GM23338 (cell line): ENCODE measurements at regions not wholly inside any gene's neighbourhood (a gene's known extent, or its start where the extent isn't known, plus 50 kb on each side); places are given as distances from the start of the nearest gene placed in this dataset.

ENCODE experiments used
- ATAC-seq: fragments of 200-7000 bp; cut with Tn5 transposase; 3 replicates; pipeline ENCODE4 v1.9.1; 2020
- DNase-seq: peaks from one replicate; pipeline ENCODE4 v3.0.0-alpha.2; 2015; ENCODE audit warnings: low spot score
- H2AFZ ChIP-seq: fragments of 200-600 bp; sonication (generic); 2 replicates; pipeline ENCODE4 v1.8.0; 2016; ENCODE audit warnings: antibody characterized with exemption, mild to moderate bottlenecking, moderate library complexity
- H3F3A ChIP-seq: fragments of 200-600 bp; sonication (generic); replicated peaks from 2 replicates; pipeline ENCODE4 v1.8.0; 2017; ENCODE audit warnings: antibody characterized with exemption, mixed run types, low read depth
- H3K27ac ChIP-seq: fragments of 200-600 bp; sonication (generic); 2 replicates; pipeline ENCODE4 v1.6.1; 2016; ENCODE audit warnings: low read depth
- H3K27me3 ChIP-seq: fragments of 200-600 bp; sonication (generic); 2 replicates; pipeline ENCODE4 v1.8.0; 2016; ENCODE audit warnings: mild to moderate bottlenecking, mixed run types, moderate library complexity; ENCODE audit not compliant: insufficient read depth
- H3K36me3 ChIP-seq: fragments of 200-600 bp; sonication (generic); 2 replicates; pipeline ENCODE4 v1.8.0; 2016; ENCODE audit warnings: mild to moderate bottlenecking; ENCODE audit not compliant: insufficient read depth
- H3K4me1 ChIP-seq: fragments of 200-600 bp; sonication (generic); 2 replicates; pipeline ENCODE4 v1.8.0; 2016; ENCODE audit warnings: mild to moderate bottlenecking, moderate library complexity; ENCODE audit not compliant: insufficient read depth
- H3K4me2 ChIP-seq: fragments of 200-600 bp; sonication (generic); 2 replicates; pipeline ENCODE4 v1.7.1; 2017; ENCODE audit warnings: mixed run types
- H3K4me3 ChIP-seq: fragments of 200-600 bp; sonication (generic); 2 replicates; pipeline ENCODE4 v1.6.1; 2016; ENCODE audit warnings: mixed run types
- H3K79me2 ChIP-seq: fragments of 200-600 bp; sonication (generic); replicated peaks from 2 replicates; pipeline ENCODE4 v1.8.0; 2017; ENCODE audit warnings: mild to moderate bottlenecking; ENCODE audit not compliant: insufficient read depth
- H3K9me2 ChIP-seq: fragments of 200-600 bp; sonication (generic); 2 replicates; pipeline ENCODE4 v1.8.0; 2017; ENCODE audit not compliant: insufficient read depth
- H4K20me1 ChIP-seq: fragments of 200-600 bp; sonication (generic); replicated peaks from 2 replicates; pipeline ENCODE4 v1.8.0; 2017; ENCODE audit warnings: mild to moderate bottlenecking; ENCODE audit not compliant: insufficient read depth
- H3K27ac Mint-ChIP-seq: 2 replicates; pipeline ENCODE4 v1.8.0; 2020; ENCODE audit warnings: inconsistent platforms, mild to moderate bottlenecking, moderate library complexity, mixed read lengths
- H3K27me3 Mint-ChIP-seq: 3 replicates; pipeline ENCODE4 v1.8.0; 2022; ENCODE audit warnings: low read depth, mild to moderate bottlenecking, moderate library complexity, mixed read lengths, inconsistent platforms; ENCODE audit not compliant: insufficient read depth, poor library complexity
- H3K36me3 Mint-ChIP-seq: 3 replicates; pipeline ENCODE4 v1.8.0; 2021; ENCODE audit warnings: low read depth, mild to moderate bottlenecking, inconsistent platforms, moderate library complexity, mixed read lengths
- H3K4me1 Mint-ChIP-seq: 3 replicates; pipeline ENCODE4 v1.8.0; 2020; ENCODE audit warnings: mild to moderate bottlenecking, inconsistent platforms, mixed read lengths
- H3K4me3 Mint-ChIP-seq: 3 replicates; pipeline ENCODE4 v1.8.0; 2021; ENCODE audit warnings: moderate library complexity, mild to moderate bottlenecking, inconsistent platforms, mixed read lengths
- H3K9me3 Mint-ChIP-seq: 3 replicates; pipeline ENCODE4 v1.8.0; 2020; ENCODE audit warnings: moderate library complexity, mild to moderate bottlenecking, inconsistent platforms, mixed read lengths
- CREB1 ChIP-seq: fragments of 250-450 bp; sonication (Bioruptor Pico); IDR thresholded peaks from 2 replicates; pipeline ENCODE4 v1.5.0; 2020; ENCODE audit warnings: low read depth, mild to moderate bottlenecking, moderate library complexity
- EZH2 ChIP-seq: fragments of 200-600 bp; sonication (generic); IDR thresholded peaks from one replicate; pipeline ENCODE4 v1.8.0; 2017; ENCODE audit warnings: antibody characterized with exemption, mild to moderate bottlenecking, low read depth; ENCODE audit not compliant: unreplicated experiment
- EZH2phosphoT487 ChIP-seq: fragments of 200-600 bp; sonication (generic); IDR thresholded peaks from one replicate; pipeline ENCODE4 v1.8.1; 2018; ENCODE audit warnings: antibody characterized with exemption; ENCODE audit not compliant: unreplicated experiment
- JUNB ChIP-seq: IDR thresholded peaks from one replicate; pipeline ENCODE4 v1.6.1; 2016; ENCODE audit warnings: antibody characterized with exemption; ENCODE audit not compliant: unreplicated experiment
- NANOG ChIP-seq: IDR thresholded peaks from 2 replicates; pipeline ENCODE4 v1.6.1; 2016; ENCODE audit warnings: antibody characterized with exemption, borderline replicate concordance
- POLR2AphosphoS5 ChIP-seq: IDR thresholded peaks from 2 replicates; pipeline ENCODE4 v1.6.1; 2016; ENCODE audit warnings: antibody characterized with exemption, low read depth
- STAT1 ChIP-seq: IDR thresholded peaks from one replicate; pipeline ENCODE4 v1.6.1; 2016; ENCODE audit warnings: antibody characterized with exemption; ENCODE audit not compliant: unreplicated experiment
- ZNF114 ChIP-seq: fragments of 250-450 bp; sonication (Bioruptor Pico); IDR thresholded peaks from 2 replicates; pipeline ENCODE4 v1.5.0; 2020; ENCODE audit warnings: mild to moderate bottlenecking, moderate library complexity
- ZNF331 ChIP-seq: fragments of 250-450 bp; sonication (Bioruptor Pico); IDR thresholded peaks from 2 replicates; pipeline ENCODE4 v1.5.0; 2020; ENCODE audit warnings: low read depth, mild to moderate bottlenecking, moderate library complexity
- TF ChIP-seq, protein P1 (sequence below), 2 experiments: fragments of 200-600 bp in 1 of 2; sonication (generic) in 1 of 2; conservative IDR thresholded peaks; 2 replicates each; pipeline versions ENCODE4 v1.5.1 to v1.6.1; 2016 to 2017; ENCODE audit warnings: antibody characterized with exemption in 2 of 2, low read depth in 2 of 2, mild to moderate bottlenecking in 2 of 2, moderate library complexity in 1 of 2
- TF ChIP-seq, protein P2 (sequence below): IDR thresholded peaks from 2 replicates; pipeline ENCODE4 v1.6.1; 2016; ENCODE audit warnings: antibody characterized with exemption
- TF ChIP-seq, protein P3 (sequence below): fragments of 250-450 bp; sonication (Bioruptor Pico); IDR thresholded peaks from 2 replicates; pipeline ENCODE4 v1.5.0; 2020; ENCODE audit warnings: mild to moderate bottlenecking, moderate library complexity
- TF ChIP-seq, protein P4 (sequence below): IDR thresholded peaks from one replicate; pipeline ENCODE4 v1.6.1; 2018; ENCODE audit warnings: antibody characterized with exemption; ENCODE audit not compliant: unreplicated experiment

DNA sequence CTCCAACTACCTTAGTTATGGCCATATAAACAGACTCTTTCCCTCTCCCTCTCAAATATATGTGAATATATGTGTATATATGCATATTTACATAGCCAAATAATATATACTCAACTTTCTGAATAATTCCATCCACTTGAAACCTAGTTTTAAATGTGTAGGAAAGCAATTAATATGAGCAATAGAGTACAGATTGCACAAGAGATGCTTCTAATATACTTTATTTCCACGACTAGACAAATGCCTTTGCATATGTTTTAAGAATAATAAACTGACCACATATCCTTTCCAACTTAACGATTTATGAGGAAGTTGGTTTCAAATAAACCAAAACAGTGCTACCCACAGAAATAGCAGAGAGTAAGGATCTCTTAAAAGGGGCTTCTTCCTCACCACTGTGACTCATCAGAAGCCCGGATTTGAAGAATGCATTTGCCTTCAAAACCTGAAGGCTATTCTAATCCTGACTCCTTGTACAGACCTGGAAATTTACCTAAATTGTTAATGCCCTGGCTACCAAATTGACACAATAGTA is 266.3 kb downstream of the AHR start:
- ATAC-seq (no peak), DNase-seq (no peak)
- Histone ChIP-seq H3K4me3 (no peak overlapping the region), H4K20me1 (no peaks in the 10 kb centered on the region), H3K36me3 (no peaks in the 10 kb centered on the region), H3F3A (no peaks in the 10 kb centered on the region), H2AFZ (no peak overlapping the region), H3K9me2 (no peaks in the 10 kb centered on the region), H3K79me2 (no peaks in the 10 kb centered on the region), H3K4me1 (no peaks in the 10 kb centered on the region), H3K4me2 (no peak overlapping the region), H3K27ac (no peak overlapping the region), H3K27me3 (no peaks in the 10 kb centered on the region)
- Mint-ChIP-seq H3K4me1 (no peaks in the 10 kb centered on the region), H3K4me3 (no peak overlapping the region), H3K36me3 (peaks cover 4% of the 10 kb centered on the region; the same call in 1 of the 3 replicates), H3K27ac (no peak overlapping the region), H3K27me3 (no peaks in the 10 kb centered on the region), H3K9me3 (peaks cover 27% of the 10 kb centered on the region)
- TF ChIP-seq, protein P1, sequence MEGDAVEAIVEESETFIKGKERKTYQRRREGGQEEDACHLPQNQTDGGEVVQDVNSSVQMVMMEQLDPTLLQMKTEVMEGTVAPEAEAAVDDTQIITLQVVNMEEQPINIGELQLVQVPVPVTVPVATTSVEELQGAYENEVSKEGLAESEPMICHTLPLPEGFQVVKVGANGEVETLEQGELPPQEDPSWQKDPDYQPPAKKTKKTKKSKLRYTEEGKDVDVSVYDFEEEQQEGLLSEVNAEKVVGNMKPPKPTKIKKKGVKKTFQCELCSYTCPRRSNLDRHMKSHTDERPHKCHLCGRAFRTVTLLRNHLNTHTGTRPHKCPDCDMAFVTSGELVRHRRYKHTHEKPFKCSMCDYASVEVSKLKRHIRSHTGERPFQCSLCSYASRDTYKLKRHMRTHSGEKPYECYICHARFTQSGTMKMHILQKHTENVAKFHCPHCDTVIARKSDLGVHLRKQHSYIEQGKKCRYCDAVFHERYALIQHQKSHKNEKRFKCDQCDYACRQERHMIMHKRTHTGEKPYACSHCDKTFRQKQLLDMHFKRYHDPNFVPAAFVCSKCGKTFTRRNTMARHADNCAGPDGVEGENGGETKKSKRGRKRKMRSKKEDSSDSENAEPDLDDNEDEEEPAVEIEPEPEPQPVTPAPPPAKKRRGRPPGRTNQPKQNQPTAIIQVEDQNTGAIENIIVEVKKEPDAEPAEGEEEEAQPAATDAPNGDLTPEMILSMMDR (conservative IDR thresholded peaks at IDR 0.05; ENCODE audit: low read depth in 2 of 2): no peak
- no peak for TF ChIP-seq POLR2AphosphoS5
- no peak for TF ChIP-seq EZH2phosphoT487
- TF ChIP-seq, protein P2, sequence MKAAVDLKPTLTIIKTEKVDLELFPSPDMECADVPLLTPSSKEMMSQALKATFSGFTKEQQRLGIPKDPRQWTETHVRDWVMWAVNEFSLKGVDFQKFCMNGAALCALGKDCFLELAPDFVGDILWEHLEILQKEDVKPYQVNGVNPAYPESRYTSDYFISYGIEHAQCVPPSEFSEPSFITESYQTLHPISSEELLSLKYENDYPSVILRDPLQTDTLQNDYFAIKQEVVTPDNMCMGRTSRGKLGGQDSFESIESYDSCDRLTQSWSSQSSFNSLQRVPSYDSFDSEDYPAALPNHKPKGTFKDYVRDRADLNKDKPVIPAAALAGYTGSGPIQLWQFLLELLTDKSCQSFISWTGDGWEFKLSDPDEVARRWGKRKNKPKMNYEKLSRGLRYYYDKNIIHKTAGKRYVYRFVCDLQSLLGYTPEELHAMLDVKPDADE: no peak
- TF ChIP-seq EZH2: no peak
- no peak for TF ChIP-seq ZNF331 (CRISPR knock-in tag)
- no peak for TF ChIP-seq CREB1 (CRISPR knock-in tag)
- TF ChIP-seq ZNF114 (CRISPR knock-in tag): no peak
- TF ChIP-seq NANOG: no peak
- TF ChIP-seq, protein P3, sequence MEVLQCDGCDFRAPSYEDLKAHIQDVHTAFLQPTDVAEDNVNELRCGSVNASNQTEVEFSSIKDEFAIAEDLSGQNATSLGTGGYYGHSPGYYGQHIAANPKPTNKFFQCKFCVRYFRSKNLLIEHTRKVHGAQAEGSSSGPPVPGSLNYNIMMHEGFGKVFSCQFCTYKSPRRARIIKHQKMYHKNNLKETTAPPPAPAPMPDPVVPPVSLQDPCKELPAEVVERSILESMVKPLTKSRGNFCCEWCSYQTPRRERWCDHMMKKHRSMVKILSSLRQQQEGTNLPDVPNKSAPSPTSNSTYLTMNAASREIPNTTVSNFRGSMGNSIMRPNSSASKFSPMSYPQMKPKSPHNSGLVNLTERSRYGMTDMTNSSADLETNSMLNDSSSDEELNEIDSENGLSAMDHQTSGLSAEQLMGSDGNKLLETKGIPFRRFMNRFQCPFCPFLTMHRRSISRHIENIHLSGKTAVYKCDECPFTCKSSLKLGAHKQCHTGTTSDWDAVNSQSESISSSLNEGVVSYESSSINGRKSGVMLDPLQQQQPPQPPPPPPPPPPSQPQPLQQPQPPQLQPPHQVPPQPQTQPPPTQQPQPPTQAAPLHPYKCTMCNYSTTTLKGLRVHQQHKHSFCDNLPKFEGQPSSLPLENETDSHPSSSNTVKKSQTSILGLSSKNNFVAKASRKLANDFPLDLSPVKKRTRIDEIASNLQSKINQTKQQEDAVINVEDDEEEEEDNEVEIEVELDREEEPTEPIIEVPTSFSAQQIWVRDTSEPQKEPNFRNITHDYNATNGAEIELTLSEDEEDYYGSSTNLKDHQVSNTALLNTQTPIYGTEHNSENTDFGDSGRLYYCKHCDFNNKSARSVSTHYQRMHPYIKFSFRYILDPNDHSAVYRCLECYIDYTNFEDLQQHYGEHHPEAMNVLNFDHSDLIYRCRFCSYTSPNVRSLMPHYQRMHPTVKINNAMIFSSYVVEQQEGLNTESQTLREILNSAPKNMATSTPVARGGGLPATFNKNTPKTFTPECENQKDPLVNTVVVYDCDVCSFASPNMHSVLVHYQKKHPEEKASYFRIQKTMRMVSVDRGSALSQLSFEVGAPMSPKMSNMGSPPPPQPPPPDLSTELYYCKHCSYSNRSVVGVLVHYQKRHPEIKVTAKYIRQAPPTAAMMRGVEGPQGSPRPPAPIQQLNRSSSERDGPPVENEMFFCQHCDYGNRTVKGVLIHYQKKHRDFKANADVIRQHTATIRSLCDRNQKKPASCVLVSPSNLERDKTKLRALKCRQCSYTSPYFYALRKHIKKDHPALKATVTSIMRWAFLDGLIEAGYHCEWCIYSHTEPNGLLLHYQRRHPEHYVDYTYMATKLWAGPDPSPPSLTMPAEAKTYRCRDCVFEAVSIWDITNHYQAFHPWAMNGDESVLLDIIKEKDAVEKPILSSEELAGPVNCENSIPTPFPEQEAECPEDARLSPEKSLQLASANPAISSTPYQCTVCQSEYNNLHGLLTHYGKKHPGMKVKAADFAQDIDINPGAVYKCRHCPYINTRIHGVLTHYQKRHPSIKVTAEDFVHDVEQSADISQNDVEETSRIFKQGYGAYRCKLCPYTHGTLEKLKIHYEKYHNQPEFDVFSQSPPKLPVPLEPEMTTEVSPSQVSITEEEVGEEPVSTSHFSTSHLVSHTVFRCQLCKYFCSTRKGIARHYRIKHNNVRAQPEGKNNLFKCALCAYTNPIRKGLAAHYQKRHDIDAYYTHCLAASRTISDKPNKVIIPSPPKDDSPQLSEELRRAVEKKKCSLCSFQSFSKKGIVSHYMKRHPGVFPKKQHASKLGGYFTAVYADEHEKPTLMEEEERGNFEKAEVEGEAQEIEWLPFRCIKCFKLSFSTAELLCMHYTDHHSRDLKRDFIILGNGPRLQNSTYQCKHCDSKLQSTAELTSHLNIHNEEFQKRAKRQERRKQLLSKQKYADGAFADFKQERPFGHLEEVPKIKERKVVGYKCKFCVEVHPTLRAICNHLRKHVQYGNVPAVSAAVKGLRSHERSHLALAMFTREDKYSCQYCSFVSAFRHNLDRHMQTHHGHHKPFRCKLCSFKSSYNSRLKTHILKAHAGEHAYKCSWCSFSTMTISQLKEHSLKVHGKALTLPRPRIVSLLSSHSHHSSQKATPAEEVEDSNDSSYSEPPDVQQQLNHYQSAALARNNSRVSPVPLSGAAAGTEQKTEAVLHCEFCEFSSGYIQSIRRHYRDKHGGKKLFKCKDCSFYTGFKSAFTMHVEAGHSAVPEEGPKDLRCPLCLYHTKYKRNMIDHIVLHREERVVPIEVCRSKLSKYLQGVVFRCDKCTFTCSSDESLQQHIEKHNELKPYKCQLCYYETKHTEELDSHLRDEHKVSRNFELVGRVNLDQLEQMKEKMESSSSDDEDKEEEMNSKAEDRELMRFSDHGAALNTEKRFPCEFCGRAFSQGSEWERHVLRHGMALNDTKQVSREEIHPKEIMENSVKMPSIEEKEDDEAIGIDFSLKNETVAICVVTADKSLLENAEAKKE (CRISPR knock-in tag): no peak
- TF ChIP-seq STAT1: no peak
- TF ChIP-seq, protein P4, sequence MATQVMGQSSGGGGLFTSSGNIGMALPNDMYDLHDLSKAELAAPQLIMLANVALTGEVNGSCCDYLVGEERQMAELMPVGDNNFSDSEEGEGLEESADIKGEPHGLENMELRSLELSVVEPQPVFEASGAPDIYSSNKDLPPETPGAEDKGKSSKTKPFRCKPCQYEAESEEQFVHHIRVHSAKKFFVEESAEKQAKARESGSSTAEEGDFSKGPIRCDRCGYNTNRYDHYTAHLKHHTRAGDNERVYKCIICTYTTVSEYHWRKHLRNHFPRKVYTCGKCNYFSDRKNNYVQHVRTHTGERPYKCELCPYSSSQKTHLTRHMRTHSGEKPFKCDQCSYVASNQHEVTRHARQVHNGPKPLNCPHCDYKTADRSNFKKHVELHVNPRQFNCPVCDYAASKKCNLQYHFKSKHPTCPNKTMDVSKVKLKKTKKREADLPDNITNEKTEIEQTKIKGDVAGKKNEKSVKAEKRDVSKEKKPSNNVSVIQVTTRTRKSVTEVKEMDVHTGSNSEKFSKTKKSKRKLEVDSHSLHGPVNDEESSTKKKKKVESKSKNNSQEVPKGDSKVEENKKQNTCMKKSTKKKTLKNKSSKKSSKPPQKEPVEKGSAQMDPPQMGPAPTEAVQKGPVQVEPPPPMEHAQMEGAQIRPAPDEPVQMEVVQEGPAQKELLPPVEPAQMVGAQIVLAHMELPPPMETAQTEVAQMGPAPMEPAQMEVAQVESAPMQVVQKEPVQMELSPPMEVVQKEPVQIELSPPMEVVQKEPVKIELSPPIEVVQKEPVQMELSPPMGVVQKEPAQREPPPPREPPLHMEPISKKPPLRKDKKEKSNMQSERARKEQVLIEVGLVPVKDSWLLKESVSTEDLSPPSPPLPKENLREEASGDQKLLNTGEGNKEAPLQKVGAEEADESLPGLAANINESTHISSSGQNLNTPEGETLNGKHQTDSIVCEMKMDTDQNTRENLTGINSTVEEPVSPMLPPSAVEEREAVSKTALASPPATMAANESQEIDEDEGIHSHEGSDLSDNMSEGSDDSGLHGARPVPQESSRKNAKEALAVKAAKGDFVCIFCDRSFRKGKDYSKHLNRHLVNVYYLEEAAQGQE: no peak
- TF ChIP-seq JUNB: no peak
